ENCODE measurements at regions not wholly inside any gene's neighbourhood (a gene's known extent, or its start where the extent isn't known, plus 50 kb on each side); places are given as distances from the start of the nearest gene placed in this dataset.

- in situ Hi-C loops (cut with HindIII; ENCODE audit: low pct_ligation_motif_present, low sequenced_read_pairs): no loop called here
- no peak for TF ChIP-seq CTCF (IDR thresholded peaks at IDR 0.05; ENCODE audit: low read depth, low read length, missing control alignments)
- H3K27me3 ChIP-seq (replicated peaks): no peaks in the 10 kb centered on the region
- no peak overlapping the region for H3K4me3 ChIP-seq (ENCODE audit: low read depth, low read length)
- no peaks in the 10 kb centered on the region for H3K36me3 ChIP-seq (replicated peaks)
- no peak for DNase-seq
- H3K27ac ChIP-seq: no peak overlapping the region
Measured at GRCh38 chr1:222010306-222010705, 268.4 kb upstream of the DUSP10 start.

GRCh38 chr1:222009105-222009730, 267.3 kb upstream of the DUSP10 start:
- peak; percentile 55 for TF ChIP-seq CTCF (IDR thresholded peaks at IDR 0.05; ENCODE audit: low read depth, low read length, missing control alignments)
- Histone ChIP-seq H3K4me3 (ENCODE audit: low read depth, low read length) (no peak overlapping the region), H3K27ac (no peak overlapping the region), H3K36me3 (replicated peaks) (no peaks in the 10 kb centered on the region), H3K27me3 (replicated peaks) (no peaks in the 10 kb centered on the region)
- in situ Hi-C loops (cut with HindIII; ENCODE audit: low pct_ligation_motif_present, low sequenced_read_pairs): no loop called here
- no peak for DNase-seq

GRCh38 chr1:222006715-222007114, 264.8 kb upstream of the DUSP10 start:
- Histone ChIP-seq H3K27ac (no peak overlapping the region), H3K4me3 (ENCODE audit: low read depth, low read length) (no peak overlapping the region), H3K36me3 (replicated peaks) (no peaks in the 10 kb centered on the region), H3K27me3 (replicated peaks) (no peaks in the 10 kb centered on the region)
- no peak for TF ChIP-seq CTCF (IDR thresholded peaks at IDR 0.05; ENCODE audit: low read depth, low read length, missing control alignments)
- no peak for DNase-seq
- in situ Hi-C loops (cut with HindIII; ENCODE audit: low pct_ligation_motif_present, low sequenced_read_pairs): no loop called here

GRCh38 chr1:222004784-222005183, 262.9 kb upstream of the DUSP10 start:
- no peak for DNase-seq
- Histone ChIP-seq H3K27ac (no peak overlapping the region), H3K27me3 (replicated peaks) (no peaks in the 10 kb centered on the region), H3K36me3 (replicated peaks) (no peaks in the 10 kb centered on the region), H3K4me3 (ENCODE audit: low read depth, low read length) (no peak overlapping the region)
- in situ Hi-C loops (cut with HindIII; ENCODE audit: low pct_ligation_motif_present, low sequenced_read_pairs): no loop called here
- TF ChIP-seq CTCF (IDR thresholded peaks at IDR 0.05; ENCODE audit: low read depth, low read length, missing control alignments): no peak

GRCh38 chr1:222004034-222004433, 262.1 kb upstream of the DUSP10 start:
- no peak for DNase-seq
- no peak for TF ChIP-seq CTCF (IDR thresholded peaks at IDR 0.05; ENCODE audit: low read depth, low read length, missing control alignments)
- in situ Hi-C loops (cut with HindIII; ENCODE audit: low pct_ligation_motif_present, low sequenced_read_pairs): no loop called here
- Histone ChIP-seq H3K27ac (no peak overlapping the region), H3K27me3 (replicated peaks) (no peaks in the 10 kb centered on the region), H3K4me3 (ENCODE audit: low read depth, low read length) (no peak overlapping the region), H3K36me3 (replicated peaks) (no peaks in the 10 kb centered on the region)

GRCh38 chr1:222002503-222002902, 260.6 kb upstream of the DUSP10 start:
- in situ Hi-C loops (cut with HindIII; ENCODE audit: low pct_ligation_motif_present, low sequenced_read_pairs): no loop called here
- Histone ChIP-seq H3K27ac (no peak overlapping the region), H3K27me3 (replicated peaks) (no peaks in the 10 kb centered on the region), H3K36me3 (replicated peaks) (no peaks in the 10 kb centered on the region), H3K4me3 (ENCODE audit: low read depth, low read length) (no peak overlapping the region)
- no peak for TF ChIP-seq CTCF (IDR thresholded peaks at IDR 0.05; ENCODE audit: low read depth, low read length, missing control alignments)
- no peak for DNase-seq

All from brain microvascular endothelial cell (primary cell).